SW480 (cell line): ENCODE measurements at regions not wholly inside any gene's neighbourhood (a gene's known extent, or its start where the extent isn't known, plus 50 kb on each side); places are given as distances from the start of the nearest gene placed in this dataset.
"Not testable (repeated sequence)": the region's sequence is repeated elsewhere in the genome, so short reads cannot be mapped to it uniquely, and the experiment has no call there.

Experiments used
- DNase-seq: peaks from one replicate; pipeline ENCODE4 v3.0.0-alpha.2; 2016; ENCODE audit warnings: low spot score

GRCh38 chr5:144598451-144599068 lies 427.9 kb downstream of the KCTD16 start:
- DNase-seq, result no peak

DNA sequence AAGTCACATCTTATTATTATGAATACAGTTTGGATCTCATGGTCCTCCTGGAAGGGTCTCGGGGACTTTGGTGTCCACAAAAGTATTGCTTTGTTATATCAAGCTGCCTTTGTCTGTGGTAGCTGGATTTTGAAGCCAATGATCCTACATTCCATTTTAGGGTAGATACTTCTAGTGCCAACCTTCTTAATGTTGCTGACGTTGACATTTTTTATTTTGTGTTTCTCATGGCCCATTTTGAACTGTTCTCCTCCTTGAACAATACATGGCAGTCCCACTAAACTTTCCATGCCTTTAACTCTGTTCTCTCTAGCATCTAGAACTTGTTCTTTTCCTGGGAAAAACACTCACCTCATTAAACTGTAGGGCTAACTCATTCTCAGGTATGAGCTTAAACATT lies 425.8 kb downstream of the KCTD16 start:
- DNase-seq, result no peak

DNA sequence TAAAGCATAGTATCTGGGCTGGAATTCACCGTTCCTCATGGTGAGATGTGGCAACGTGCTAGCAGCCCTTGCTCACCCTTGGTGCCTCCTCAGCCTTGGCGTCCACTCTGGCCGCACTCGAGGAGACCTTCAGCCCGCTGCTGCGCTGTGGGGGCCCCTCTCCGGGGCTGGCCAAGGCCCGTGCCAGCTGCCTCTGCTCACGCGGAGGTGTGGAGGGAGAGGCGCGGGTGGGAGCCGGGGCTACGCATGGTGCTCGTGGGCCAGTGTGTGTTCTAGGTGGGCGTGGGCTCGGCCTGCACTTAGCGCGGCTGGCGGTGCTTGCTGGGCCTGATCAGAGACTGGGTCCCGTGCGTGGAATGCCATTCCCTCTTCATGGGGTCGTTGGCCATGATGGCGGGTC lies 424.2 kb downstream of the KCTD16 start:
- no peak for DNase-seq

- DNase-seq, result not testable (repeated sequence)
Observed at GRCh38 chr5:144594234-144594633, 423.6 kb downstream of the KCTD16 start.

DNA sequence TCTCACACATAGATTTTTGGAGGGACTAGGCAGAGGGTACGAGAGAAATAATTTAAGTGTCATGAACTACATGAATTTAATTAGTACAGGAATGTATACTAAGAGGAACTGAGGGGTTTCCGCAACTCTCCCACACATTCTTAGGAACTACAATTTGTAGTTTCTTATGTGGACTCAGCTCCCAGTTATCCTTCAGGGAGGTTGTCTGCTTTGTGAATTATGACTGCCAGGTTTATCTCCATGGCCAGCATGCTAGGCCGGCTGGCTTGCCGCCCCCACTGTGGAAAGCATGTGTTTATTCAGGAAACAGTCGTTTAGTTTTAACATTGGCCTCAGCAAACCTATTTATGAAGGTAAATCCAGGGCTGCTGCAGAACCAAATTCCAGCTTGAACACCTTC lies 415.0 kb downstream of the KCTD16 start:
- no peak for DNase-seq

DNA sequence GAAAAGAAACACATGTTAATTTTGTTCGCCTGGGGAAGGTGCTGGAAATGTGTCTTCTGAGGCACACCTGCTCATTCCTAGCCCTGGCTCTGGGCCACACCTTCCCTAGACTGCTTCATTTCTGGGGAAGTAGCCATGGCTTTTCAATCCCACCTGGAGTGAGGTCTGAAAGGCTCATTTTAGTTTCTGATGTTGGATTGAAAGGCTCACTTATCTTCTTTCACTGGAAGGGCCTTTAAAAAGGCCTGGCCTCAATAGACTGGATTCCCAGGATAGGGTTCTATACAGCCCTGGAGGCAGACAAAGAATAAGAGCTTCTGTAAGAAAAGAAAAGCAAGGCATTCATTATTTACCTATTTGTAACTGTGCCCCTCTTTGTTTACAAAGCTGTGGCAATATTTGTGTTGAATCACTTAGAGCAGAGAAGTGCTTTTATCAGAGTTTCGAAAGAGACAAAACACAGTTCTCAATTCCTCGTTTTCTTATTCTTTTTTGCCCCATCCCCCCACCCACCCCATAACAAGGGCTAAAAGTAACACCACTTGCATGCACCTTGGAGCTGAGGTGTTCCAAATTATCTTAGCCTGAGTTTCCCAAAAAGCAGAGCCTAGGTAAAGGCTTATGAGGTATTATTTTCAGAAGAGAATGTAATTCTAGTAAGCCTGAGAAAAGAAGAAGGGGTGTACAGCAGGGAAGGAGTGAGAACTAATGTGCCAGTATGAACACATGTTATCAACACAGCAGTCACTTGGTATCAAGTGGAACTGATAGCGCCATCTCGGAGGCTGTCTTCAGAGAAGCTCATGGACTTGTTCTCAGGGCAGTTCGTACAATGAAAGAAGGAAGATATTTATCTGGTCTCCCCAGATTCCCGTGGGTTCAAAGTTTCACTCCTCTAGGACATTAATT lies 413.1 kb downstream of the KCTD16 start:
- no peak for DNase-seq

GRCh38 chr5:144582066-144582465 lies 411.4 kb downstream of the KCTD16 start:
- DNase-seq, result no peak

- DNase-seq, result no peak
Observed at GRCh38 chr5:144581044-144581443, 410.4 kb downstream of the KCTD16 start.

DNA sequence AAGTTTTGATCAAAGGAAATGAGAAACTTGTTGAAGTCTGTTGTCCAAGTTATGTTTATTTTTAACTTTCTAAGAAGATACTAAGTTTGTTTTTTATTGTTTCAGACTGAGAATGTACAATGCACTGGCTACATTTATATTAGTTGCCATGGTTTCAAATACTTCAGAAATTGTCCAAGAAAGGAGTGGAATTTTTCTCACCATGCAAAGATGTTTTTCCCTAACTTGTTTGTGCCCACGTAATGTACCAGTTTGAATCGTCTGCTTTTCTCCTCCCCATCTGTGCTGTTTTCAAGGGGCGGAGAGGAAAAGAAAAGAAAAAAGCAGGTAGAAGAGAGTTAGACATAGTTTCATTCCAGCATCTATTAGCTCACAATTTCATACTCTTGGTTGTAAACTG lies 407.0 kb downstream of the KCTD16 start:
- DNase-seq, result no peak

DNA sequence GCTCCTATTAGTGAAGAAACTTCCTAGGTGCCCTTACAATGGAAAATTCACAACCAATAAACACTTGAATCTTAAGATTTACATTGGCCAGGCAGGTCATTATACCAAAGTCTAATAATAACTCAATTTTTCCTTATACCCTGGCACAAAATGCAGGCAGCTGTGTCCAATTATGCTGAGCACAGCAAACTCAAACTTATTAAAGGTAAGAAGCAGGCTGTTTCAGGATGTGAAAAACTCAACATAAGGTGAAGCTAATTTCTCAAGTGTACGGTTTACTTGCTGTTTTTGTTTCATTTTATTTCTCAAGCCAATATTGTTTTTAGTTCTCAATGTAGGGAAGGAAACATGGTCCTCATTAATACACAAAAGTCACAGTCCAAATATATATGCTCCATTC lies 405.1 kb downstream of the KCTD16 start:
- DNase-seq, result no peak

- DNase-seq, result no peak
Observed at GRCh38 chr5:144567421-144567780, 396.7 kb downstream of the KCTD16 start.

GRCh38 chr5:144566747-144567420 lies 396.2 kb downstream of the KCTD16 start:
- DNase-seq, result no peak

DNA sequence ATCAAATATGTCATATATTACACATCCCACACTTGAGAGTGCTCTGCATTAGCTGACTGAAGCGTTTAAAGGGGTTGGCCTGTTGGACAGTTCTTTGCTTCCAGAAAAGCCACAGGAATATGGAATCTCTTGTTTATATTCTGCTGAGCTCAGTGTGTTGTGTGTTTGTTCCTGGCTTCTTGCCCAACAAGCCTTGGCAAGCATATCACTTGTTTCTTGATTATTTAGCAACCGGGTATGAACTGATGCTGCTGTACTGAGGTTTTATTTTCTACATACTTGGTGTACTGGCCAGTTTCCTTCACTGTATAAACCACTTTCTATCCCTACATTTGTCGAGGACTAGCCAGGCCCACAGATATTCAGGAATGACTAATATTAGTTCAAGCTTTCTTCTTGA lies 378.9 kb downstream of the KCTD16 start:
- no peak for DNase-seq

GRCh38 chr5:144548936-144549335 lies 378.3 kb downstream of the KCTD16 start:
- no peak for DNase-seq

GRCh38 chr5:144547098-144547499 lies 376.4 kb downstream of the KCTD16 start:
- DNase-seq, result no peak

GRCh38 chr5:144538845-144539244 lies 368.2 kb downstream of the KCTD16 start:
- no peak for DNase-seq
